Spleen (tissue), 11 donors: ENCODE measurements at regions not wholly inside any gene's neighbourhood (a gene's known extent, or its start where the extent isn't known, plus 50 kb on each side); places are given as distances from the start of the nearest gene placed in this dataset.

Source experiments
- DNase-seq: peaks from one replicate; pipeline ENCODE4 v3.0.0-alpha.2; 2020
- H3K27ac ChIP-seq, 8 donors: fragments of 200-600 bp; sonication (generic) in 7 of 8; 1 replicate in 4 of 8; 2 replicates in 4 of 8; pipeline versions ENCODE4 v1.5.0 to v1.8.0; 2016 to 2021; ENCODE audit warnings: inconsistent platforms in 4 of 8, mild to moderate bottlenecking in 4 of 8, moderate library complexity in 1 of 8
- H3K27me3 ChIP-seq, 7 donors: fragments of 200-600 bp; sonication (generic) in 6 of 7; replicated peaks in 1 of 7; 1 replicate in 4 of 7; 2 replicates in 3 of 7; pipeline versions ENCODE4 v1.5.0 to v1.8.0; 2016 to 2021; ENCODE audit warnings: inconsistent platforms in 3 of 7, mild to moderate bottlenecking in 1 of 7
- H3K36me3 ChIP-seq, 6 donors: fragments of 200-600 bp; sonication (generic) in 5 of 6; 1 replicate in 4 of 6; 2 replicates in 2 of 6; pipeline versions ENCODE4 v1.5.0 to v1.8.0; 2016 to 2021; ENCODE audit warnings: inconsistent platforms in 2 of 6
- H3K4me1 ChIP-seq, 6 donors: fragments of 200-600 bp; sonication (generic) in 5 of 6; 1 replicate in 3 of 6; 2 replicates in 3 of 6; pipeline versions ENCODE4 v1.5.0 to v1.8.0; 2016 to 2021; ENCODE audit warnings: inconsistent platforms in 3 of 6
- H3K4me3 ChIP-seq, 8 donors: fragments of 200-600 bp; sonication (generic) in 7 of 8; 1 replicate in 4 of 8; 2 replicates in 4 of 8; pipeline versions ENCODE4 v1.5.0 to v1.8.0; 2016 to 2021; ENCODE audit warnings: inconsistent platforms in 4 of 8, mild to moderate bottlenecking in 4 of 8, moderate library complexity in 2 of 8
- H3K9me3 ChIP-seq, 8 donors: fragments of 200-600 bp; sonication (generic) in 7 of 8; 1 replicate in 4 of 8; 2 replicates in 4 of 8; pipeline versions ENCODE4 v1.5.0 to v1.8.0; 2016 to 2021; ENCODE audit warnings: inconsistent platforms in 4 of 8
- POLR2A ChIP-seq, 3 donors: fragments of 450-650 bp; IDR thresholded peaks; one replicate each; pipeline ENCODE4 v1.5.1; 2017; ENCODE audit warnings: antibody characterized with exemption in 3 of 3, mild to moderate bottlenecking in 1 of 3
- POLR2AphosphoS5 ChIP-seq, 3 donors: sonication (generic); formaldehyde crosslinking; IDR thresholded peaks; one replicate each; pipeline ENCODE4 v1.5.1; 2017; ENCODE audit warnings: antibody characterized with exemption in 3 of 3
- WGBS, 5 donors: extraction: QIAGEN DNeasy Blood & Tissue Kit in 3 of 5; methylation state at CpG; one replicate each; pipeline versions ENCODE4 v1.1.5 to v1.1.7; 2013 to 2018; 5-methylcytosine and 5-hydroxymethylcytosine counted together
- intact Hi-C: fragments of 100-400 bp; cut with DNase I; formaldehyde crosslinking; loops from one replicate; pipeline ENCODE4 v1.15.0; 2023; ENCODE audit warnings: low total_unique reads
- TF ChIP-seq, protein P1 (sequence below), 11 experiments: fragments of 200-600 bp in 7 of 11; fragments of 450-650 bp in 4 of 11; sonication (generic) in 4 of 11; IDR thresholded peaks in 8 of 11; conservative IDR thresholded peaks in 3 of 11; 1 replicate in 7 of 11; 2 replicates in 4 of 11; pipeline versions ENCODE4 v1.4.0 to v1.8.0; 2016 to 2021; ENCODE audit warnings: antibody characterized with exemption in 11 of 11, inconsistent platforms in 4 of 11, mild to moderate bottlenecking in 1 of 11
- donor health status: healthy with polysubstance abuse.
- donor health status: DM: no; HTN: no; CAD: no; lungs with moderate emphysema.
- donor health status: DM: no; HTN: no; CAD: no.
- donor health status: Bipolar disorder and iron deficiency.
- donor health status: healthy.
- donor health status: DM: no; HTN: no; CAD: no.
- donor health status: DM: yes; HTN: yes; CAD: no.

DNA sequence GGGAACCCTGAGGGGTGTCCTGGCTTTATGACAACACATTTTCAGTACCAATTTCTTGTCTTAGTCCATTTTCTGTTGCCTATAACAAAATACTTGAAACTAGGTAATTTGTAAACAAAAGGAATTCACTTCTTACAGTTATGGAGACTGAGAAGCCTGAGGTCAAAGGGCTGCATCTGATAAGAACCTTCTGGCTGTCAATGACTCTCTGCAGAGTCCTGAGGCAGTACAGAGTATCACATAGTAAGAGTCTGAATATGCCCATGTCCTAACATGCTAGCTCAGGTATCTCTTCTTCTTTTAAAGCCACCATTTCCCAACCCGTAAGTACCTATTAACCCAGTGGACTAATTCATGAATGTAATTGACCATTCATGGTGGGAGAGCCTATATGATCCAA, 1458.6 kb upstream of the EYS start:
- H3K36me3 ChIP-seq, result no peaks in the 10 kb centered on the region
- H3K27me3 ChIP-seq, result no peaks in the 10 kb centered on the region
- DNase-seq, result no peak
- no peak overlapping the region for H3K4me3 ChIP-seq
- peaks cover 0 to 22% (median 11%) of the 10 kb centered on the region in 8 donors for H3K9me3 ChIP-seq
- intact Hi-C loops, result no loop called here
- no peak overlapping the region for H3K27ac ChIP-seq
- no peaks in the 10 kb centered on the region for H3K4me1 ChIP-seq
- 81 to 100% (median 92%) methylated on average over 1 of the region's 1 CpG for WGBS, 5 donors
- TF ChIP-seq, protein P1, sequence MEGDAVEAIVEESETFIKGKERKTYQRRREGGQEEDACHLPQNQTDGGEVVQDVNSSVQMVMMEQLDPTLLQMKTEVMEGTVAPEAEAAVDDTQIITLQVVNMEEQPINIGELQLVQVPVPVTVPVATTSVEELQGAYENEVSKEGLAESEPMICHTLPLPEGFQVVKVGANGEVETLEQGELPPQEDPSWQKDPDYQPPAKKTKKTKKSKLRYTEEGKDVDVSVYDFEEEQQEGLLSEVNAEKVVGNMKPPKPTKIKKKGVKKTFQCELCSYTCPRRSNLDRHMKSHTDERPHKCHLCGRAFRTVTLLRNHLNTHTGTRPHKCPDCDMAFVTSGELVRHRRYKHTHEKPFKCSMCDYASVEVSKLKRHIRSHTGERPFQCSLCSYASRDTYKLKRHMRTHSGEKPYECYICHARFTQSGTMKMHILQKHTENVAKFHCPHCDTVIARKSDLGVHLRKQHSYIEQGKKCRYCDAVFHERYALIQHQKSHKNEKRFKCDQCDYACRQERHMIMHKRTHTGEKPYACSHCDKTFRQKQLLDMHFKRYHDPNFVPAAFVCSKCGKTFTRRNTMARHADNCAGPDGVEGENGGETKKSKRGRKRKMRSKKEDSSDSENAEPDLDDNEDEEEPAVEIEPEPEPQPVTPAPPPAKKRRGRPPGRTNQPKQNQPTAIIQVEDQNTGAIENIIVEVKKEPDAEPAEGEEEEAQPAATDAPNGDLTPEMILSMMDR (IDR thresholded peaks at IDR 0.05 in 8 of 11, conservative IDR thresholded peaks at IDR 0.05 in 3 of 11), result no peak
- TF ChIP-seq POLR2AphosphoS5 (IDR thresholded peaks at IDR 0.05) (no peak), POLR2A (IDR thresholded peaks at IDR 0.05) (no peak)

DNA sequence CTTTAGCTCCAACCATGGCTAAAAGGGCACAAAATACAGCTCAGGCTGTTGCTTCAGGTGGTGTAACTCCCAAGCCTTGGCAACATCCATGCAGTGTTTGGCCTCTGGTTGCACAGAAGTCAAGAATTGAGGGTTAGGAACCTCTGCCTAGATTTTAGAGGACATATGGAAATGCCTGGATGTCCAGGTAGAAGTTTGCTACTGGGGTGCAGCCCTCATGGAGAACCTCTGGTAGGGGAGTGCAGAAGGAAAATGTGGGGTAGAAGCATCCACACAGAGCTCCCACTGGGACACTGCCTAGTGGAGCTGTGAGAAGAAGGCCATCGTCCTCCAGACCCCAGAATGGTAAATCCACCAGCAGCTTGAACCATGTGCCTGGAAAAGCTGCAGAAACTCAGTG, 1453.8 kb upstream of the EYS start:
- Histone ChIP-seq H3K27ac (no peak overlapping the region), H3K4me3 (no peak overlapping the region), H3K4me1 (no peaks in the 10 kb centered on the region), H3K9me3 (peaks cover 0 to 33% (median 25%) of the 10 kb centered on the region in 8 donors), H3K36me3 (no peaks in the 10 kb centered on the region), H3K27me3 (no peaks in the 10 kb centered on the region)
- intact Hi-C loops, result no loop called here
- WGBS, 5 donors, result 51 to 71% (median 58%) methylated on average over 1 of the region's 1 CpG
- no peak for DNase-seq
- TF ChIP-seq POLR2AphosphoS5 (IDR thresholded peaks at IDR 0.05), result no peak
- TF ChIP-seq, protein P1 (IDR thresholded peaks at IDR 0.05 in 8 of 11, conservative IDR thresholded peaks at IDR 0.05 in 3 of 11), result no peak
- no peak for TF ChIP-seq POLR2A (IDR thresholded peaks at IDR 0.05)

DNA sequence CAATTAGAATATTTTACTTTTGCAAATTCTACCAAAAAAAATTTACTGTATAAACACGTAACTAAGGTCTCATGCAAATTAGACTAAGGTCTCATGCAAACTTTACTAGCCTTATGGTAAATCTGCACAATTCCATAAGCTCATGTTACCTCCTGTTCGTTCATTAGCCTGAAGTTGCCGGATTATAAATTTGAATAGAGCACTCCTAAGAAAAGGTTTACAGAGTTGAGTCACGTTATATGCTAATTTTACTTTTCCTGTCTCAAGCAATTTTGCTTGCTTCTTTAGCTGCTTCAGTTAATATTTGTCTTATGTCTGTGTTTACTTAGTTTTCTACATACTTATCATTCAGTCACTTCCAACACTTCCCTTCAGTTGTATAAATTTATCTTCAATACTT, 1434.0 kb upstream of the EYS start:
- Histone ChIP-seq H3K4me1 (no peaks in the 10 kb centered on the region), H3K27me3 (no peaks in the 10 kb centered on the region), H3K36me3 (no peaks in the 10 kb centered on the region), H3K9me3 (peaks cover 0 to 24% (median 13%) of the 10 kb centered on the region in 8 donors), H3K4me3 (no peak overlapping the region), H3K27ac (no peak overlapping the region)
- intact Hi-C loops, result no loop called here
- no peak for DNase-seq
- 78 to 90% (median 82%) methylated on average over 4 of the region's 4 CpGs for WGBS, 5 donors
- TF ChIP-seq, protein P1 (IDR thresholded peaks at IDR 0.05 in 8 of 11, conservative IDR thresholded peaks at IDR 0.05 in 3 of 11), result no peak
- TF ChIP-seq POLR2A (IDR thresholded peaks at IDR 0.05), result no peak
- no peak for TF ChIP-seq POLR2AphosphoS5 (IDR thresholded peaks at IDR 0.05)

DNA sequence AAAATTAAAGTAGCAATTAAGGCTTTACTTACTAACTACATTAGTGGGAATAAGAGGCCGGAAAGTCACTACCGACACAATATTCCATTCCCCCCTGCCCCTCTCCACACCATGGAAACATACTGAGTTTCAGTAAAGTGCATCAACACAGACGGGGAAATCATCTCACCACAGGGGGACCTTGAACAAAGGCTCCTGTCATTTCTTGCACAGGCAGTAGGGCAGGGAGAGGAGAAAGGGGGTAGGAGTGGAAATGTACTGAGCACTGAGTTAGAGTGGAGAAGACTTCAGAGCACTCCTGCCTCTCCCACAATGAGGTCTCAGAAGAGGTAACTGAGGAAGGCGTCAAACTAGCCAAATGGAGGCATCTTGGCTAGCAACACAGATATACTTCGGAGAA, 1426.9 kb upstream of the EYS start:
- DNase-seq, result no peak
- TF ChIP-seq, protein P1 (IDR thresholded peaks at IDR 0.05 in 8 of 11, conservative IDR thresholded peaks at IDR 0.05 in 3 of 11), result no peak
- TF ChIP-seq POLR2AphosphoS5 (IDR thresholded peaks at IDR 0.05) (no peak), POLR2A (IDR thresholded peaks at IDR 0.05) (no peak)
- intact Hi-C loops, result no loop called here
- H3K27ac ChIP-seq, result no peak overlapping the region
- H3K36me3 ChIP-seq, result no peaks in the 10 kb centered on the region
- H3K4me3 ChIP-seq, result no peak overlapping the region
- H3K9me3 ChIP-seq, result peaks cover 0 to 10% (median 0%) of the 10 kb centered on the region in 8 donors
- no peaks in the 10 kb centered on the region for H3K27me3 ChIP-seq
- WGBS, 5 donors, result 79 to 90% (median 87%) methylated on average over 5 of the region's 5 CpGs
- no peaks in the 10 kb centered on the region for H3K4me1 ChIP-seq
